SK-N-SH (cell line): ENCODE measurements at regions not wholly inside any gene's neighbourhood (a gene's known extent, or its start where the extent isn't known, plus 50 kb on each side); places are given as distances from the start of the nearest gene placed in this dataset.
"Not testable (repeated sequence)": the region's sequence is repeated elsewhere in the genome, so short reads cannot be mapped to it uniquely, and the experiment has no call there.

ENCODE experiments used
- CTCF ChIA-PET: fragments of 300-600, 350-600 bp; formaldehyde crosslinking; extraction: SDS; loops from one replicate; lab custom pipeline; 2021; lab: Yijun Ruan, JAX
- POLR2A ChIA-PET: fragments of 350-600 bp; sonication (Branson Sonifier 250); formaldehyde crosslinking; extraction: SDS; loops from one replicate; lab custom pipeline; 2020; ENCODE audit warnings: antibody characterized with exemption, inconsistent platforms; lab: Yijun Ruan, JAX
- DNase-seq: peaks from one replicate; pipeline ENCODE4 v3.0.0; 2012
- H2AFZ ChIP-seq: fragments of 200-600 bp; sonication (generic); 2 replicates; pipeline ENCODE4 v1.8.1; 2016; ENCODE audit warnings: antibody characterized with exemption, mild to moderate bottlenecking, low read depth
- H3F3A ChIP-seq: fragments of 200-600 bp; sonication (generic); replicated peaks from 2 replicates; pipeline ENCODE3; 2016; ENCODE audit warnings: antibody characterized with exemption, mild to moderate bottlenecking; ENCODE audit not compliant: insufficient read depth
- H3K27ac ChIP-seq, 2 experiments: fragments of 200-500 bp in 1 of 2; fragments of 200-600 bp in 1 of 2; sonication (Bioruptor generic) in 1 of 2; sonication (generic), shearing (Covaris generic) in 1 of 2; 2 replicates each; pipeline versions ENCODE4 v1.5.1 to v1.6.1; 2014 to 2016; ENCODE audit warnings: low read depth in 2 of 2, inconsistent platforms in 1 of 2, low read length in 1 of 2, mild to moderate bottlenecking in 1 of 2, mixed read lengths in 1 of 2
- H3K27me3 ChIP-seq: fragments of 200-600 bp; sonication (generic), shearing (Covaris generic); 2 replicates; pipeline ENCODE4 v1.6.1; 2016; ENCODE audit warnings: mixed run types; ENCODE audit not compliant: insufficient read depth
- H3K36me3 ChIP-seq, 2 experiments: fragments of 200-500 bp in 1 of 2; fragments of 200-600 bp in 1 of 2; sonication (Bioruptor generic) in 1 of 2; sonication (generic) in 1 of 2; replicated peaks in 1 of 2; 2 replicates each; pipeline versions ENCODE3 to v1.5.1; 2014 to 2016; ENCODE audit warnings: low read length in 1 of 2, mild to moderate bottlenecking in 1 of 2; ENCODE audit not compliant: insufficient read depth in 2 of 2, control insufficient read depth in 1 of 2
- H3K4me1 ChIP-seq, 2 experiments: fragments of 200-500 bp in 1 of 2; fragments of 200-600 bp in 1 of 2; sonication (Bioruptor generic) in 1 of 2; sonication (generic), shearing (Covaris generic) in 1 of 2; 2 replicates each; pipeline versions ENCODE4 v1.5.1 to v1.6.1; 2014 to 2016; ENCODE audit warnings: low read depth in 1 of 2, low read length in 1 of 2, mixed run types in 1 of 2; ENCODE audit not compliant: insufficient read depth in 2 of 2, control insufficient read depth in 1 of 2
- H3K4me2 ChIP-seq: fragments of 200-600 bp; sonication (generic), shearing (Covaris generic); 2 replicates; pipeline ENCODE4 v1.6.1; 2017; ENCODE audit warnings: mixed run types
- H3K4me3 ChIP-seq, 2 experiments: fragments of 200-500 bp in 1 of 2; fragments of 200-600 bp in 1 of 2; sonication (Bioruptor generic) in 1 of 2; sonication (generic), shearing (Covaris generic) in 1 of 2; 2 replicates each; pipeline versions ENCODE4 v1.5.1 to v1.8.1; 2014 to 2016; ENCODE audit warnings: low read depth in 2 of 2, inconsistent platforms in 1 of 2, low read length in 1 of 2, mild to moderate bottlenecking in 1 of 2, mixed read lengths in 1 of 2, moderate library complexity in 1 of 2
- H3K79me2 ChIP-seq: fragments of 200-600 bp; sonication (generic); 2 replicates; pipeline ENCODE4 v1.8.1; 2017; ENCODE audit warnings: mild to moderate bottlenecking; ENCODE audit not compliant: insufficient read depth
- H3K9ac ChIP-seq: fragments of 200-600 bp; sonication (generic); 2 replicates; pipeline ENCODE4 v1.6.1; 2017; ENCODE audit warnings: mixed run types
- H3K9me2 ChIP-seq: fragments of 200-600 bp; sonication (generic); 2 replicates; pipeline ENCODE4 v1.6.1; 2017; ENCODE audit warnings: mixed run types
- H3K9me3 ChIP-seq: fragments of 200-600 bp; sonication (generic); 2 replicates; pipeline ENCODE4 v1.6.1; 2017; ENCODE audit warnings: mixed run types, mild to moderate bottlenecking, moderate library complexity
- H4K20me1 ChIP-seq: fragments of 200-600 bp; sonication (generic); 2 replicates; pipeline ENCODE4 v1.6.1; 2017; ENCODE audit warnings: mild to moderate bottlenecking, mixed run types; ENCODE audit not compliant: insufficient read depth
- MXI1 ChIP-seq: IDR thresholded peaks from 2 replicates; pipeline ENCODE4 v1.6.1; 2012; ENCODE audit warnings: mild to moderate bottlenecking, low read depth, low read length, improper control_type of control experiment
- RCOR1 ChIP-seq: fragments of 150-350 bp; IDR thresholded peaks from 2 replicates; pipeline ENCODE4 v1.6.1; 2017; ENCODE audit warnings: antibody characterized with exemption, low read length
- RFX5 ChIP-seq: IDR thresholded peaks from 2 replicates; pipeline ENCODE4 v1.6.1; 2012; ENCODE audit warnings: mild to moderate bottlenecking, improper control_type of control experiment, low read length
- TCF12 ChIP-seq: IDR thresholded peaks from 2 replicates; pipeline ENCODE4 v1.4.0; 2012
- WGBS: methylation state at CpG from one replicate; pipeline ENCODE4 v1.1.6; 2017; ENCODE audit warnings: low lambda C conversion rate; 5-methylcytosine and 5-hydroxymethylcytosine counted together
- TF ChIP-seq, protein P1 (sequence below): IDR thresholded peaks from 2 replicates; pipeline ENCODE4; 2012
- TF ChIP-seq, protein P2 (sequence below): IDR thresholded peaks from 2 replicates; pipeline ENCODE4 v1.4.0; 2012; ENCODE audit warnings: low read depth, borderline replicate concordance
- TF ChIP-seq, protein P3 (sequence below): IDR thresholded peaks from 2 replicates; pipeline ENCODE4 v1.6.1; 2012; ENCODE audit warnings: mild to moderate bottlenecking, low read depth, low read length, moderate library complexity

DNA sequence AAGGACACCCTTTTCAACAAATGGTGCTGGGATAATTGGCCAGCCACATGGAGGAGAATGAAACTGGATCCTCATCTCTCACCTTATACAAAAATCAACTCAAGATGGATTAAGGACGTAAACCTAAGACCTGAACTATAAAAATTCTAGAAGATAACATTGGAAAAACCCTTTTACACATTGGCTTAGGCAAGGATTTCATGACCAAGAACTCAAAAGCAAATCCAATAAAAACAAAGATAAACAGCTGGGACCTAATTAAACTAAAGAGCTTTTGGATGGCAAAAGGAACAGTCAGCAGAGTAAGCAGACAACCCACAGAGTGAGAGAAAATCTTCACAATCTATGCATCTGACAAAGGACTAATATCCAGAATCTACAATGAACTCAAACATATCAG is 96.9 kb upstream of the BNIP2 start:
- H3K79me2 ChIP-seq, H3K27me3 ChIP-seq, H3K27ac ChIP-seq, H3K4me2 ChIP-seq, H3K36me3 ChIP-seq, H3K4me3 ChIP-seq, H3K4me1 ChIP-seq, POLR2A ChIA-PET, H3K9me3 ChIP-seq, H4K20me1 ChIP-seq, DNase-seq, H3K9ac ChIP-seq, H2AFZ ChIP-seq, H3F3A ChIP-seq, H3K9me2 ChIP-seq: not testable (repeated sequence)
- CTCF ChIA-PET = interaction anchor here (0.8 kb wide), 1 partner anchor 95 kb away, joined by 3 read pairs; no protein-coding TSS in a partner anchor
- 6% methylated on average over 1 of the region's 1 CpG for WGBS

DNA sequence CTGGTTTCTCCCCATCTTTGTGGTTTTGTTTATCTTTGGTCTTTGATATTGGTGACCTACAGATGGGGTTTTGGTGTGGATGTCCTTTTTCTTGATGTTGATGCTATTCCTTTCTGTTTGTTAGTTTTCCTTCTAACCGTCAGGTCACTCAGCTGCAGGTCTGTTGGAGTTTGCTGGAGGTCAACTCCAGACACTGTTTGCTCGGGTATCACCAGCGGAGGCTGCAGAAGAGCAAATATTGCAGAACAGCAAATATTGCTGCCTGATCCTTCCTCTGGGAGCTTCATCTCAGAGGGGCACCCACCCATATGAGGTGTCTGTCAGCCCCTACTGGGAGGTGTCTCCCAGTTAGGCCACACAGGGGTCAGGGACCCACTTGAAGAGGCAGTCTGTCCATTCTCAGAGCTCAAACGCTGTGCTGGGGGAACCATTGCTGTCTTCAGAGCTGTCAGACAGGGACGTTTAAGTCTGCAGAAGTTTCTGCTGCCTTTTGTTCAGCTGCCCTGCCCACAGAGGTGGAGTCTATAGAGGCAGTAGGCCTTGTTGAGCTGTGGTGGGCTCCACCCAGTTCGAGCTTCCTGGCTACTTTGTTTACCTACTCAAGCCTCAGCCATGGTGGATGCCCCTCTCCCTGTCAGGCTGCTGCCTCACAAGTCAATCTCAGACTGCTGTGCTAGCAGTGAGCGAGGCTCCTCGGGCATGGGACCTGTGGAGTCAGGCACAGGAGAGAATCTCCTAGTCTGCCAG is 94.8 kb upstream of the BNIP2 start:
- H3K79me2 ChIP-seq, H2AFZ ChIP-seq, H3K27ac ChIP-seq, H3K9me3 ChIP-seq, H3K9ac ChIP-seq, CTCF ChIA-PET, H3K36me3 ChIP-seq, H3K9me2 ChIP-seq, H3K27me3 ChIP-seq, H3K4me3 ChIP-seq, H3K4me1 ChIP-seq, H4K20me1 ChIP-seq, DNase-seq, POLR2A ChIA-PET, H3K4me2 ChIP-seq, H3F3A ChIP-seq: not testable (repeated sequence)
- 13% methylated on average over 7 of the region's 8 CpGs for WGBS

DNA sequence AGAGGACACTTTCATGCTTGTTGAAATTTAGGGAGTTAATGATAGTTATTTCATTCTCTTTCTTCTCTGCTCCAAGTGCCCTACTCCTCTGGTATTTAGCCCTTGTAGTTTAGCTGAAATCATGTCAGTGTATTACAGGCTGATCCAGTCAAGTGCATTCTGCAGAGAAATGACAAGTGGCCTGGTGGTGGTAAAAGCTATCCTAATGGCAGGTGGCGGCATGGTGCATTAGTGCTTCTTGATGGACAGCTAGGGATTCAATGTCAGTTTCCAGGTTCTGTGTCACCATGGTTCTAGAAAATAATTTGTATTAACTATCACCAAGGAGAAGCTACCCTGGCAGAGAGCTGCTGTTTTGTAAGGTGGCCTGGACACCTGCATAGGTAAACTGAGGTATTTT is 90.0 kb upstream of the BNIP2 start:
- Histone ChIP-seq H3K4me1 (no peaks in the 10 kb centered on the region), H3K9me2 (no peaks in the 10 kb centered on the region), H3K4me3 (no peak overlapping the region), H4K20me1 (no peaks in the 10 kb centered on the region), H3K9ac (no peak overlapping the region), H3K9me3 (no peaks in the 10 kb centered on the region), H3K36me3 (no peaks in the 10 kb centered on the region), H2AFZ (no peak overlapping the region), H3K79me2 (no peaks in the 10 kb centered on the region), H3K4me2 (no peak overlapping the region), H3K27ac (no peak overlapping the region), H3F3A (no peaks in the 10 kb centered on the region), H3K27me3 (no peaks in the 10 kb centered on the region; the same call in 1 of the 2 replicates)
- TF ChIP-seq, protein P1, sequence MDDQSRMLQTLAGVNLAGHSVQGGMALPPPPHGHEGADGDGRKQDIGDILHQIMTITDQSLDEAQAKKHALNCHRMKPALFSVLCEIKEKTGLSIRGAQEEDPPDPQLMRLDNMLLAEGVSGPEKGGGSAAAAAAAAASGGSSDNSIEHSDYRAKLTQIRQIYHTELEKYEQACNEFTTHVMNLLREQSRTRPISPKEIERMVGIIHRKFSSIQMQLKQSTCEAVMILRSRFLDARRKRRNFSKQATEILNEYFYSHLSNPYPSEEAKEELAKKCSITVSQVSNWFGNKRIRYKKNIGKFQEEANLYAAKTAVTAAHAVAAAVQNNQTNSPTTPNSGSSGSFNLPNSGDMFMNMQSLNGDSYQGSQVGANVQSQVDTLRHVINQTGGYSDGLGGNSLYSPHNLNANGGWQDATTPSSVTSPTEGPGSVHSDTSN = no peak
- TF ChIP-seq RCOR1 (no peak), MXI1 (no peak)
- DNase-seq = no peak
- POLR2A ChIA-PET = no interaction called here
- 43% methylated on average over 1 of the region's 1 CpG for WGBS
- CTCF ChIA-PET = no interaction called here

DNA sequence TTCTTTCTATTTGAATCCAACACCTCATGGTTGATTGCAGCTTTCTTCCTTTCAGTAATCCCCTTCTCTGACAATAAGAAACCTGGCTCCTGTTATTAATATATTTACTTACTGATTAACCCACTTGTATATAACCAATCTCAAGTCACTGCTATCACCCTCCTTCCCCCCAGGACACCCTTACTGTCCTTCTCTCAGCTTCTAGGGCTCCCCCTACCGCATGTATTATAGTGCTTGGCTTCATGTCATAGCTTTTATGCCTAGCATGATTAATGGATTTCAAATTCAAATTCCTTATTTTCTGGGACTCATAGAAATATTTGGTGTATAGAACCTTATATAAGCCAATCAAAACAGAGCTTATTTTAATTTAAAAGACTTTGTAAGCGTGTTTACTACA is 75.7 kb upstream of the BNIP2 start:
- no peaks in the 10 kb centered on the region for H3K36me3 ChIP-seq
- H3F3A ChIP-seq = no peaks in the 10 kb centered on the region
- CTCF ChIA-PET = interaction anchor here (0.9 to 1.9 kb wide), 6 partner anchors 9 to 73 kb away, joined by 3 to 8 read pairs (median 3); no protein-coding TSS in a partner anchor
- POLR2A ChIA-PET = no interaction called here
- no peaks in the 10 kb centered on the region for H3K9me3 ChIP-seq
- TF ChIP-seq TCF12 (no peak), RFX5 (no peak)
- TF ChIP-seq, protein P2, sequence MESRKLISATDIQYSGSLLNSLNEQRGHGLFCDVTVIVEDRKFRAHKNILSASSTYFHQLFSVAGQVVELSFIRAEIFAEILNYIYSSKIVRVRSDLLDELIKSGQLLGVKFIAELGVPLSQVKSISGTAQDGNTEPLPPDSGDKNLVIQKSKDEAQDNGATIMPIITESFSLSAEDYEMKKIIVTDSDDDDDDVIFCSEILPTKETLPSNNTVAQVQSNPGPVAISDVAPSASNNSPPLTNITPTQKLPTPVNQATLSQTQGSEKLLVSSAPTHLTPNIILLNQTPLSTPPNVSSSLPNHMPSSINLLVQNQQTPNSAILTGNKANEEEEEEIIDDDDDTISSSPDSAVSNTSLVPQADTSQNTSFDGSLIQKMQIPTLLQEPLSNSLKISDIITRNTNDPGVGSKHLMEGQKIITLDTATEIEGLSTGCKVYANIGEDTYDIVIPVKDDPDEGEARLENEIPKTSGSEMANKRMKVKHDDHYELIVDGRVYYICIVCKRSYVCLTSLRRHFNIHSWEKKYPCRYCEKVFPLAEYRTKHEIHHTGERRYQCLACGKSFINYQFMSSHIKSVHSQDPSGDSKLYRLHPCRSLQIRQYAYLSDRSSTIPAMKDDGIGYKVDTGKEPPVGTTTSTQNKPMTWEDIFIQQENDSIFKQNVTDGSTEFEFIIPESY = no peak
- TF ChIP-seq, protein P3, sequence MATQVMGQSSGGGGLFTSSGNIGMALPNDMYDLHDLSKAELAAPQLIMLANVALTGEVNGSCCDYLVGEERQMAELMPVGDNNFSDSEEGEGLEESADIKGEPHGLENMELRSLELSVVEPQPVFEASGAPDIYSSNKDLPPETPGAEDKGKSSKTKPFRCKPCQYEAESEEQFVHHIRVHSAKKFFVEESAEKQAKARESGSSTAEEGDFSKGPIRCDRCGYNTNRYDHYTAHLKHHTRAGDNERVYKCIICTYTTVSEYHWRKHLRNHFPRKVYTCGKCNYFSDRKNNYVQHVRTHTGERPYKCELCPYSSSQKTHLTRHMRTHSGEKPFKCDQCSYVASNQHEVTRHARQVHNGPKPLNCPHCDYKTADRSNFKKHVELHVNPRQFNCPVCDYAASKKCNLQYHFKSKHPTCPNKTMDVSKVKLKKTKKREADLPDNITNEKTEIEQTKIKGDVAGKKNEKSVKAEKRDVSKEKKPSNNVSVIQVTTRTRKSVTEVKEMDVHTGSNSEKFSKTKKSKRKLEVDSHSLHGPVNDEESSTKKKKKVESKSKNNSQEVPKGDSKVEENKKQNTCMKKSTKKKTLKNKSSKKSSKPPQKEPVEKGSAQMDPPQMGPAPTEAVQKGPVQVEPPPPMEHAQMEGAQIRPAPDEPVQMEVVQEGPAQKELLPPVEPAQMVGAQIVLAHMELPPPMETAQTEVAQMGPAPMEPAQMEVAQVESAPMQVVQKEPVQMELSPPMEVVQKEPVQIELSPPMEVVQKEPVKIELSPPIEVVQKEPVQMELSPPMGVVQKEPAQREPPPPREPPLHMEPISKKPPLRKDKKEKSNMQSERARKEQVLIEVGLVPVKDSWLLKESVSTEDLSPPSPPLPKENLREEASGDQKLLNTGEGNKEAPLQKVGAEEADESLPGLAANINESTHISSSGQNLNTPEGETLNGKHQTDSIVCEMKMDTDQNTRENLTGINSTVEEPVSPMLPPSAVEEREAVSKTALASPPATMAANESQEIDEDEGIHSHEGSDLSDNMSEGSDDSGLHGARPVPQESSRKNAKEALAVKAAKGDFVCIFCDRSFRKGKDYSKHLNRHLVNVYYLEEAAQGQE = no peak
- TF ChIP-seq, all 33 proteins: peak for 0
- Histone ChIP-seq H3K4me3 (no peak overlapping the region), H3K4me2 (no peak overlapping the region), H2AFZ (no peak overlapping the region), H3K79me2 (no peaks in the 10 kb centered on the region), H4K20me1 (no peaks in the 10 kb centered on the region), H3K4me1 (no peaks in the 10 kb centered on the region), H3K9ac (no peak overlapping the region), H3K27ac (no peak overlapping the region), H3K27me3 (no peaks in the 10 kb centered on the region), H3K9me2 (no peaks in the 10 kb centered on the region)
- no peak for DNase-seq
- 4% methylated on average over 2 of the region's 2 CpGs for WGBS
